GM10248 (cell line): ENCODE measurements at regions not wholly inside any gene's neighbourhood (a gene's known extent, or its start where the extent isn't known, plus 50 kb on each side); places are given as distances from the start of the nearest gene placed in this dataset.

Source experiments
- CTCF ChIA-PET: fragments of 300-600 bp; sonication (Branson Sonifier 250); formaldehyde crosslinking; extraction: SDS; loops from one replicate; lab custom pipeline; 2021; ENCODE audit warnings: antibody characterized with exemption; lab: Yijun Ruan, JAX
- POLR2A ChIA-PET: fragments of 350-650 bp; sonication (Branson Sonifier 250); formaldehyde crosslinking; extraction: SDS; loops from one replicate; lab custom pipeline; 2020; ENCODE audit warnings: antibody characterized with exemption; lab: Yijun Ruan, JAX
- DNase-seq: peaks from one replicate; pipeline ENCODE4 v3.0.0; 2012; ENCODE audit errors: extremely low spot score
- TF ChIP-seq, protein P1 (sequence below): IDR thresholded peaks from 2 replicates; pipeline ENCODE4 v1.5.1; 2012; ENCODE audit warnings: mild to moderate bottlenecking, low read depth; ENCODE audit errors: extremely low read depth, missing control alignments, control extremely low read depth

DNA sequence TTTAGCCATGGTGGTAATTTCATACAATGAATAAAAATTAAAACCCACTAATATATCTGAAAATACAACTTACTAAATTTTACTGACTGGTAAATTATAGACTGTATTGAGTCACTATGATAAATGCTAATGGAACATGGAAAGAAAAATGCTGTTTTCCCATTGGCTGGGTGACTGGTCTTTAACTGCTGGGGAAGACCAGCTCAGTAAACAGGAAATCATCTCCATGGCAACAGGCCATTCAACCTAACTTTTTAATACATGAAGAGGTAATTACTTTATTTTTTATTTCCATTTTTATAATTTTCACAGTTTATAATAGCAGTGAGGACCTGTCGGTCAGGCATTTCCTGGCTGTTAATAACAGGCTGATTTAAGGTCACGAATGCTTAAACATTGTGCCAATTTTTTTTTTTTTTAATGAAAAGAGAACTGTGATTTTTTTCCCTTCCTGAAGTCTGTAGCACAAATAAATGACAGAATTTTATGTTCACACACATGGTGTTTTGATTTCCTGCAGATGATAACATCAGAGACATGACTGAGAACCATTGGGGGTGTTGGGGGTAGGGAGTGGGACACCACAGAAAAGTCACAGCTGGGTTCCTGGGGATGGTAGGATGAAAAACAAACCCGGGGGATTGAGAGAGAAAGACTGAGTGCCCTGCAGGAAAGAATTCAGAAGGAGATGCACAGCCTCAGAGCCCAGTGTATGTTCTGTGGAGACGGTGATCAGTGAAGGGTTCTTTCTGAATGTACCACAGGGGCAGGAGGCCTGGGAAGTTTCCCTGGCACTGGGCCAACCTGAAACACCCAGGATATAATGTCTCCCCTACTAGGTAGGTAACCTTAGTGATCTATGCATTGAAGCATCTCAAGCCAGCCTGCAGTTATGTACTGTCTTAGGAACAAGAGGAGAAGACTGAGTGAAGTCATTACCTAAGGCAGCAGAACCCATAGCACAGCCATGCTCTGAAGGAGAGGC lies 297.1 kb downstream of the COG6 start:
- no peak for DNase-seq
- POLR2A ChIA-PET: no interaction called here
- CTCF ChIA-PET: interaction anchor here (1.3 to 6.4 kb wide), 3 partner anchors 9 to 716 kb away, joined by 4 to 72 read pairs (median 5); no protein-coding TSS in a partner anchor
- TF ChIP-seq, protein P1, sequence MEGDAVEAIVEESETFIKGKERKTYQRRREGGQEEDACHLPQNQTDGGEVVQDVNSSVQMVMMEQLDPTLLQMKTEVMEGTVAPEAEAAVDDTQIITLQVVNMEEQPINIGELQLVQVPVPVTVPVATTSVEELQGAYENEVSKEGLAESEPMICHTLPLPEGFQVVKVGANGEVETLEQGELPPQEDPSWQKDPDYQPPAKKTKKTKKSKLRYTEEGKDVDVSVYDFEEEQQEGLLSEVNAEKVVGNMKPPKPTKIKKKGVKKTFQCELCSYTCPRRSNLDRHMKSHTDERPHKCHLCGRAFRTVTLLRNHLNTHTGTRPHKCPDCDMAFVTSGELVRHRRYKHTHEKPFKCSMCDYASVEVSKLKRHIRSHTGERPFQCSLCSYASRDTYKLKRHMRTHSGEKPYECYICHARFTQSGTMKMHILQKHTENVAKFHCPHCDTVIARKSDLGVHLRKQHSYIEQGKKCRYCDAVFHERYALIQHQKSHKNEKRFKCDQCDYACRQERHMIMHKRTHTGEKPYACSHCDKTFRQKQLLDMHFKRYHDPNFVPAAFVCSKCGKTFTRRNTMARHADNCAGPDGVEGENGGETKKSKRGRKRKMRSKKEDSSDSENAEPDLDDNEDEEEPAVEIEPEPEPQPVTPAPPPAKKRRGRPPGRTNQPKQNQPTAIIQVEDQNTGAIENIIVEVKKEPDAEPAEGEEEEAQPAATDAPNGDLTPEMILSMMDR: no peak

DNA sequence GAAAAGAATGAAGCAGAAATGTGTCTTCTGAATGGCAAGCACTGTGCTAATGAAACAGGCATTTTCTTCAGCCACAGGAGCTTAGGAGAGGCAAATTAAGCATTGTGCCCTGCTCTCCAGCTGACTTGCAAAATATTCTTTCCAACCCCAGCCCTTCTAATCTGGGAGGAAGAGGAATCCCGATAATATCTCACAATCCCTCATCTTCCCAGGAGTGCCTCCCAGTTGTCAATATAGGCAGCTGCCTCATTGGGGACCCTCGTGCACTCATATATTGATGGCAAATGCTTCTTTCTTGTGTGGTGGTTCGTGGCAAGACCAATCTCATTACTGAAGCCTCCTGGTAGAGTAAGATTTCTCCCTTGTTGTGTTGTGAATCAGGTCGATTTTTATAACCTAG lies 299.0 kb downstream of the COG6 start:
- ChIA-PET CTCF (interaction anchor here (0.8 to 6.4 kb wide), 3 partner anchors 8 to 730 kb away, joined by 3 to 72 read pairs (median 4); no protein-coding TSS in a partner anchor), POLR2A (no interaction called here)
- TF ChIP-seq, protein P1: no peak
- DNase-seq: no peak

DNA sequence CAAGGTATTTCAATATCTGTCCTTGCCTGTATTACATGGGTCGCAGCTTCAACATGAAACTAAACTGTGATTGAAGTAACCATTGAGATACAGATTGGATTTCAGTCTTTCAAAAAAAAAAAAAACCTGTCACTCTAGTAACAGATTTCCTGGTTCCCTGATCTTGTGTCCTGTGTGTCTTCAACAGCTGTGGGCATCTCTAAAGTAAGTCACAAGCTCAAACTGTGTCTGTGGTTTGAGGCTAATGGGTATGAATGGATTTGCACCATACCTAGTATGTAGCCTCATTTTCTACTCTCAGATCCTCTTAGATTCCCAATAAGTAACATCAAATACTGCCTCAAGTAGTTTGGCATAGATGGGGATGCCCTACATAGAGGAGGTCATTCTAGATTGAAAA lies 300.1 kb downstream of the COG6 start:
- ChIA-PET POLR2A (no interaction called here), CTCF (interaction anchor here (0.8 to 6.4 kb wide), 3 partner anchors 15 to 729 kb away, joined by 4 to 72 read pairs (median 4); no protein-coding TSS in a partner anchor)
- DNase-seq: no peak
- TF ChIP-seq, protein P1: no peak

DNA sequence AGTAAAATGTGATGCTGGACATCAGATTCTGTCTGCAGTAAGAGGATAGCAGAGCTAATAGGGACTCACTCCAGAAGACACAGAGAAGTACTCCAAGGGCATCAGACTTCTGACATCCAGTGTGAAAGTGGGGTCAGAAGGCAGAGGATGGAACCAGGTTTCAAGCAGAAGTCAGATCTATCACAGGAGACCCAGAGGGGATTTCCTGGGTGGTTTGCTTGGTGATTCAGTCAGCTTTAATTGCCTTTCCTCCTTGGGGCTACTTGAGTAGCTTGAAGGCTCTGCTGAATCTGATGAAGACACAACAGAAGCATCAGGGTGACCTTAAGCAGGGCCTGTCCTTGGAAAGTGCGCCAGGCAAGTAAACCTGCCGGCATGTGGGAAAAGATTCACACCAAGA lies 300.6 kb downstream of the COG6 start:
- CTCF ChIA-PET: interaction anchor here (0.8 to 6.4 kb wide), 2 partner anchors 15 to 722 kb away, joined by 4 to 72 read pairs; no protein-coding TSS in a partner anchor
- POLR2A ChIA-PET: no interaction called here
- DNase-seq: peak; percentile 28
- TF ChIP-seq, protein P1: no peak

DNA sequence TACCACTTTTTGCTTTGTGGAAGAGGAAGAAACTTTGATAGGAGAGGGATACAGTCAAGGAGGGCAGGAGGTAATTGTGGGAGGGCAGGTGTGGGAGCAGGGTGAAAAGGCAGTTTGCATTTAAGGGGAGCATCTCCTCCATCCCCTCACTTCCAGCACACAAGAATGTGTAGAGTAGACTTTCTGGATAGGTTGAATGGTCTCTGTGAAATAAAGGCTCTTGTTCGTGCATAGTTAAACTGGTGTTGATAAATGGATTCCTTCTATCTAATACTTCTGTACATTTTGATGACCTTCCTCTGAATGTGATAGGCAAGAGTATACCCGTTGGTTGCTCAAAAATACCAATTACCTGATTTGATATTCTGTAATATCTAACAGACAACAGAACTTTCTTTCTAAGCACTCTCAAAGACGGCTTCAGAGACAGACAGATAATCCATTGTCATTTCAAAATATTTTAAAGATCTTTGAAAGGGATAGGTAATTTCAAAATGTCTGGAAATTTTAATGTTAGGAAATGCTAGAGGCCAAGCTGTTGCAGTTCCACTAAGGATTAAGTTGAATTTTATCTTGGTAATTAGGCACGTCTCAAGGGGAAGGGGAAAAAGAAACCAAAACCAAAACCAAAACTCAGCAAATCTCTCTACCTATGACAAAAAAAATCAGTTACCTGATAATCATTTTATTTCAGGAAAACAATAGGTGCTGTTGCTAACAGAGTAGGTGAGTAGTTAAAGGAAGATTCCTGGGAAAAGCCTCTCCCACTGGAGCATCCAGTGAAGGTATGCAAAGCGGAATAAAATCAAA lies 302.6 kb downstream of the COG6 start:
- CTCF ChIA-PET: interaction anchor here (1.3 to 1.5 kb wide), 2 partner anchors 9 to 15 kb away, joined by 3 to 5 read pairs; no protein-coding TSS in a partner anchor
- no peak for DNase-seq
- TF ChIP-seq, protein P1: no peak
- POLR2A ChIA-PET: no interaction called here

DNA sequence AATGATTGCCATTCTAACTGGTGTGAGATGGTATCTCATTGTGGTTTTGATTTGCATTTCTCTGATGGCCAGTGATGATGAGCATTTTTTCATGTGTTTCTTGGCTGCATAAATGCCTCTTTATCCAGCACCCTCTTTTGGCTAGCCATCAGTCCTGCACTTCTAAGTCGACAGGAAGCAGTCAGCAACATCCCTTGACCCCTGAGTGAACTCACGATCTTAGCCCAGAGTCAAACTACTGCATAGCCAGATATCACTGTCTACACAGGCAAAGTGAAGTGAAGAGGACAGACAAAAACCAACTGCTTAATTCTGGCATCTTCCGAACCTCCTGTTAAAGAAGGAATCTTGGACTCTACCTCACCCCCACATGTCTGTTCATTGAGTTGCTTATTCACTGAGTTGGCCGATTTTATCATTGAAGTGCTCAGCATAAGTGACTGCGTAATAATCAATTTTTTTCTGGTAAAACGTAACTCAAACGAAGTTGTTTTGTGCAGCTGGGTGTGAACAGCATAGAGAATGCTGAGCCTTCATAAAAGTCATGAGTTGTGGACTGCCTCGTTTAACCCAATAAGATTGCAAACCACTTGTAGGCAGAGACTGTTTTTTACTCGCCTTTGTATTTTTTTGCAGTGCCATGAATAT lies 304.2 kb downstream of the COG6 start:
- ChIA-PET POLR2A (no interaction called here), CTCF (interaction anchor here (1.3 to 2.3 kb wide), 2 partner anchors 17 to 83 kb away, joined by 4 to 14 read pairs; no protein-coding TSS in a partner anchor)
- no peak for DNase-seq
- TF ChIP-seq, protein P1: no peak
